ENCODE measurements at regions not wholly inside any gene's neighbourhood (a gene's known extent, or its start where the extent isn't known, plus 50 kb on each side); places are given as distances from the start of the nearest gene placed in this dataset.
"Not testable (repeated sequence)": the region's sequence is repeated elsewhere in the genome, so short reads cannot be mapped to it uniquely, and the experiment has no call there.

DNA sequence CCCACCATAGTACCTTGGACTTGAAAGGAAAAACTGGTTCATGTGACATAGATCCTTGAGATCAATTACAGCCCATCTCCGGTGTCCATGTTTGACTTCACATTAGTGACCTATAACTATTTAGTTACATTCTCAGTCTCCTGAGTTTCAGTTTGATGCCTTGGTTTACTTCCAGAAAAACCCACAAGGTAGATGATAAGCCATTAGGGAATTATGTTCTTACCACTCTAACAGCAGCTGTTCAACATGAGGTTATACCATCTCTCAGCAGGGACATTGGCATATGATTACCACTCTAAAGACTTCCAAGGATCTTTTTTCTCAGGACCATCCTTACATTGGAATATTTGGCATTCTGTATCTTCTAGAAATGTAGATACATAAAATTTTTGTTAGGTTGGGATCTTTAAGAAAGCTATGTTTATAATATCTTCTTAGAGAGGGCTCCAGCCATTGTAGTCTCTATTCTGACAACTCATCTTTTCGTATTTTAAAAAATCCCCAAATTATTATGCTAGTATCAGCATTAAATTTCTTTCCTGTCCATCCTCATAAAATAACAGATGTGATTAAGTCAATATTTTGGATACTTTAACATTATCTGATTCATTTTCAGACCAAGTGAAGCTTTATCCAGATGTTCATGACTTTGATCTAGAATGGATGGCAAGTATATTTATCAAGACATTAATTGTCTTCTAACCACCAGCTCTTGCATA, 258.9 kb downstream of the RDH14 start:
- DNase-seq, result no peak

DNA sequence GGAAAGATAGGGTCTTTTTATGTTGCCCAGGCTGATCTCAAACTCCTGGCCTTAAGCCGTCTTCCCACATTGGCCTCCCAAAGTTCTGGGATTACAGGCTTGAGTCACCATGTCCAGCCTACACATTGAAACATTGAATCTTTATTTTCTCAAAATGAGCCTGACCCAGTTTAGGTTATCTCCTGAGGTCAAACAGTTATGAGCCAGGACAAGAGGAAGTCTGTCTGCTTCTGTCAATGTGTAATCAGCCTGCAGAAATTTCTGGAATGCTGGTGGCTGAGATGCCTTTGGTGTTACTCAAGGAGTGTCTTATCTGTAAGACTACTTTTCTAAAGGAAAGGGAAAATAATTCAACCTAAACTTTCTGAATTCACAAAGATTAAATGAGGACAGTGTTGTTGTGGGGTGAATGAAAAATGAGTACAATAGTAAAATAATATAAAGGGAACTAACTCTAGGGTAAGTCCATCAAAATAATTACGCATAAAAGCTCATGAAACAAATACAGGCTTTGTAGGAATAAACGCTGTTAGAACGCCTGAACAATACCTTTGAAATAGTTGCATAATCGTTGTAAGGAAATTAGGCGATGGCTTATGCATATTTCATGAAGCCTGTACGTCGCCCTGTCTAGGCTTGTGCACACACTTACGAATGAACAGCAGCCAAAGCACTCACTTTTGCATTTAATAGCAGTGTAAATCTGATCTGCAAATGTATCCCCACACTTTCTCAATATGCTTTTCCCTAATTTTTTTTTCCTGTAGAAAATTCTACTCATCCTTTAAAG, 260.8 kb downstream of the RDH14 start:
- DNase-seq, result no peak

- DNase-seq, result no peak
These were observed 262.9 kb downstream of the RDH14 start for GRCh38 chr2:18297534-18298058.

- DNase-seq, result no peak
These were observed 270.1 kb downstream of the RDH14 start for GRCh38 chr2:18290386-18290785.

GRCh38 chr2:18286897-18287296, 273.6 kb downstream of the RDH14 start:
- no peak for DNase-seq

DNA sequence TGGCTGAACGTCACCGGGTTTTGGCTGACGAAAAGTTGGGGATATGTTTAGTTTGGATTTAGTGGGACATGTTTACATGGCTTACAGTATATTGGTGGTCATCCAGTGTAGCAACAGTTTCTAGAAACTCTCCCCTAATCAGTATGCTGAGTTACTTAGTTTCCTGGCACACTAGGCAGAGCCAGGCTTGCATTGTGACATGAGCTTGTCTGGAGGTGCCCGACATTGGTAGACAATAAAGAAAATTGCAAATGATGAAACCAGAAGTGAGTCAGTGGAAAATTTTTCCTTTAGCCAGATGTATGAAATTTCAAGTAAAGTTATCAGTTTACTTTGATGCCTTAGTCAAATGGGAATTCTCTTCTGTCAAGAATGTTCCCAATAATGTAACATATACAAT, 276.1 kb downstream of the RDH14 start:
- no peak for DNase-seq

DNA sequence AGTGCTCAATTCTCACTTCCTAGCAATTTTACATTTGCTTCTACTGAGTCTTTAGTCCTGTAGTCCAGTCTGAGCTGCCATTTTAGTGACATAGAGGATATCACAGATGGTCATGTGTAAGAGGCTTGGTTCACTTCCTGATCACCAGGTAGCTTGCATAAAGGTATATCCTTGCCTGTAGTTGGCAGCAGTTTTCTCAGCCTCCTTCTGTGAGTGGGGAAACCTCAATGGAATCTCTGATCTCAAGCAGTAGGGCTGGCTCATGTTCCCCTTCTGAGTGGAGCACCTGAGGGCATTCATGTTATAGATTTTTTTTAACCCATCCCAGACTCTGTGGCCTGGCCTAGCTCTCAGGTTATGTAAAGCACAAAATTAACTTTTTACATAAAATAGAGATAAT, 278.4 kb downstream of the RDH14 start:
- no peak for DNase-seq

GRCh38 chr2:18276583-18277075, 283.8 kb downstream of the RDH14 start:
- no peak for DNase-seq

DNA sequence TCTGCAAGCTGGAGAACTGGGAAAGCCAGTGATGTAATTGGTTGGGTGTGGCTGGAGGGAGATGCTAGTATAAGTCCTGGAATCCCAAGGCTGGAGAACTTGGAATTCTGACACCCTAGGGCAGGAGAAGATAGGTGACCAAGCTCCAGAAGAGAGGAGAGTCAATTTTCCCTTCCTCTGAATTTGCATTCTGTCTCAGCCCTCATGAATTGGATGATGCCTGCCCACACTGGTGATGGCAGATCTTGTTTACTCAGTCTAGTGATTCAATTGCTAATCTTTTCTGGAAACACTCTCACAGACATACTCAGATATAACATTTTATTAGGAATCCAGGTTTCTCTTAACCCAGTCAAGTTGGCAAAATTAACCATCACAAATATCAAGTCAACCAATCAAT, 287.2 kb downstream of the RDH14 start:
- no peak for DNase-seq

- no peak for DNase-seq
These were observed 288.3 kb downstream of the RDH14 start for GRCh38 chr2:18272148-18272494.

DNA sequence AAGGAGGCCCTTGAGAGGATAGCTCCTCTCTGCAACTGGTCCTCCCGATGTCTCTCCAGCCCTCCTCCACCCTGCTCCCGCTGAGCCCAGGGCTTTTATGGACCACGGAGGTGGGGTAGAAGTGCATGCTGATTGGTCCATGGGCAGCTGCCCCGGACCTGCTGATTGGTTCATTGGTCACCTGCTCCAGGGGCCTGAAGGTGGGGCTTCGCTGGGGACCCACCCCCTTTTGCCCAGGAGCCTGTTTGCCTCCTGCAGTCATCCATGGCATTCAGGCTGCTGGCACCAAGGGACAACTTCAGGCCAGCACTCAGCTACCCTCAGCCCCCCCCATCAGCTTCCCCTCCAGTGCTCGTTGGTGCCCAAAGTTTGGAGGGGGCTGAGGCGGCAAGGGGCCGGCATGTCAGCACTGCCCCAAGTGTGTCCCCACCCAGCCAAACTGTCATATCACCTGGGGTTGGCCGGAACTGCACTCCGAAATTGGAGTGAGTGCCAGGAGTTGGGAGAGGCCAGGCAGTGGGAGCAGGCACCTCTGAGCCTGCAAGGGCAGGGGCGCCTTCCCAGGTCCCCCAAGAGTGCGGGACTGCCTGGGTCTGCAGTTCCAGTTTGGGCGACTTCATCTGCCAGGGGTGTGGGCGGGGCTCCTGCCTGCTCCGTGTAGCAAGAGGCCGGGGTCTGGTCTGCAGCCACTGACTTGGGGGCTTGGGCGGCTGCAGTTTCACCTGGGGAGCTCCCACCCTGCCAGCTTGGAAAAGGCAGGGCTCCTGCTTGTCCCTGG, 288.9 kb downstream of the RDH14 start:
- no peak for DNase-seq

GRCh38 chr2:18268400-18268799, 292.1 kb downstream of the RDH14 start:
- DNase-seq, result no peak

GRCh38 chr2:18267501-18267900, 293.0 kb downstream of the RDH14 start:
- DNase-seq, result no peak

- DNase-seq, result not testable (repeated sequence)
These were observed 293.8 kb downstream of the RDH14 start for GRCh38 chr2:18266699-18267098.

DNA sequence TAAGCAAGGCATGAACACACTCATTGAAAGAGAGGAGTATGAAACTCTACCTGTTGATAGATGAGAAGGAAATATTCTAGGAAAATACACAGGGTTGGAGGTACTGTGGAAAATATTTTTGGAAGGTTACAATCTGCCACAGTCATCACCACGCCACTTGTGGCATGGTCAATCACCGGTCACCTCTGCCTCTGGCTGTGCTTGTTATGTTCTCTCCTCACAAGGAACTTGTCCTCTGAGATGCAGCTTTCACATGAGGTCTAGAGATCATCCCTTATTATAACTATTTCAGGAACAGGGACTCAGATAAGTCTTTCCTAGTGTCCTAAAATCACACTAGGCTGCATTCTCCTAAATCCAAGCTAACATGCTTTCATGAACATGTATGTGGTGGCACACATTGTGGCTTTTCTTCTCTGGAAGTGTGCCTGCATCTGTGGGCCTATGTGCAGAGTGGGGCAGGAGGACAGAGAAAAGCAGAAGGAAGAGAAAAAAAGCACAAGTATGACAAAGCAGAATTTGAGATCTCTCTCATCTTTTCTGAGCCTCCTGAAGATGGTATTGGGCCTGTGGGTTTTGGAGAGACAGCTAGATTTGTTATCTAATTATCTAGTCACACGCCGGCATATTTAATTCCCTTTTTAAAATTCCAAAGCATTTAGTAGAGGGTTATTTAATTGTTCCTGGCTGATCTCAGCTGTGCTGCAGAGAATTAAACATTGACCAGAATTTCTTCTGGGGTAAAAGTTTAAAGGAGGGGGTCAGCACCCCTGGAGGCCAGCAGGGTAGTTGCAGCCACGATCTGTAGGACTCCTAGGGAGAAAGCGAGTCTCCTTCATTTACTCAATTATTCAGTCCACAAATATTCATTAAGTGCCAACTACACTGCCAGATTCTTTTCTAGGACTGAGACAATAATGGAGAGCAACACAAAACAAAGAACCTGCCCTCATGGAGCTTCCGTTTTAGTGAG, 294.6 kb downstream of the RDH14 start:
- DNase-seq, result no peak

- DNase-seq, result no peak
These were observed 297.9 kb downstream of the RDH14 start for GRCh38 chr2:18262601-18263000.

- DNase-seq, result no peak
These were observed 306.7 kb downstream of the RDH14 start for GRCh38 chr2:18253686-18254197.

DNA sequence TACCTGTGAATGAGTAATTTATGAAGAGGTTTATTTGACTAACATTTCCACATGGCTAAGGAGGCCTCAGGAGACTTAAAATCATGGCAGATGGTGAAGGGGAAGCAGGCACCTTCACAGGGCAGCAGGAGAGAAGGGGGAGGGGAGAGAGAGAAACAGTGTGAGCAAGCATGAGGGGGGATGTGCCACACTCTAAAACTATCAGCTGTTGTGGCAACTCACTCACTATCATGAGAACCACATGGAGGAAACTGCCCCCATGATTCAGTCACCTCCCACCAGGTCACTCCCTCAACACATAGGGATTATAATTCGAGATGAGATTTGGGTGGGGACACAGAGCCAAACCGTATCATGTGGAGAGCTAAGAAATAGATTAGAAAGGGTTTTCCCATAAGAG, 309.0 kb downstream of the RDH14 start:
- no peak for DNase-seq

DNA sequence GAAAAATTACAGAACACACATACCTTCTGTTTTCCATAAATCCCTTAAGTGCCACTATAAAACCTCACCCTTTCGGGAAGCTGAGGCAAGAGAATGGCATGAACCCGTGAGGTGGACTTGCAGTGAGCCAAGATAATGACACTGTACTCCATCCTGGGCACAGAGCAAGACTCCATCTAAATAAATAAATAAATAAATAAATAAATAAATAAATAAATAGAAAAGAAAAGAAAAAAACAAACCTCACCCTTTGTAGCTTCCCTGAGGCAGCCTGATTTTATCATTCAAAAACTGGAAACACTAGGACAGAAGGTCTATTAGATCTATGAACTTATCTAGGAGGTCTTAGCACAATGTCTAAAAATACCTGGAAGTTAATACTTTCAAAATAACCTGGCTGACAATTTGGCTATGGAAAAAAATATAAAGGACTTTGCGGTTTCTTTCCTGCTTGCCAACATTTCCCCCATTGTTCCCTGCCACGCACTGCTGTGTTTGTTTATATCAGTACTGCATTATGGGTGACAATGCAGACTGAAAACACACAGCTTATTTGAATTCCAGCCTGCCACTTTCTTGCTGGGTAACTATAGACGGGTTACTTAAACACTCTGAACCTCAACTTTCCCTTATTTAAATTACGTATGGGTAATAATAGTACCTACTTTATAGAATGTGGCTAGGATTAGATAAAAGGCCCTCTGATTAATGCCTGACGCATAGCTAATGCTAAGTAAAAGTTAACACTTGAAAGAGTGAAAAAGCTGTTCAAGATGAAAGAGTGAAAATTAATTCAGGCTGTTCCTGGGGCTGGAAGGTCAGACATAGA, 313.0 kb downstream of the RDH14 start:
- no peak for DNase-seq

GRCh38 chr2:18245375-18245774, 315.1 kb downstream of the RDH14 start:
- DNase-seq, result no peak

DNA sequence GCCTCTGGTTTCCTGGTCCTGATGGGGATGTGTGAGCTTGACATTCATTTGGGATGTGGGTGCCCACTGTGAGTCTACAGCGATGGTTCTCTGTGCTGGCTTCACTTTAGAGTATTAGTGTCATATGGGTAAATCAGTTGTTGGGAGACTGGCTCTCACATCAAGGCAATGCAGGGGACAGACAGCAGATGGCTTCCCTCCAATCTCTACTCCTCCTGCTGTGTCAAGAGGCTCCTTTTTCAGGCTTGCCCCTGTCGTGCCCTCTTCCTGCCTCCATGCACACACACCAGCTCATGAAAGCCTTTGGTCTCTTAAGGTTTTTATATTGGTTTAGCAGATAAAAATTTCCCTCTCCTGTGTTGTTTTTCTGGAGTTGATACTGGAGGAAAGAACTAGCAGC, 315.6 kb downstream of the RDH14 start:
- no peak for DNase-seq

Data from activated CD4-positive, alpha-beta T cell treated with anti-CD3 and anti-CD28 coated beads for 4 hours (primary cell).